CD4-positive, alpha-beta T cell (primary cell): ENCODE measurements at regions not wholly inside any gene's neighbourhood (a gene's known extent, or its start where the extent isn't known, plus 50 kb on each side); places are given as distances from the start of the nearest gene placed in this dataset.

Experiments used
- ATAC-seq: fragments of 200-7000 bp; cut with Tn5 transposase; one replicate; pipeline ENCODE4 v1.10.0; 2022; ENCODE audit warnings: mild to moderate bottlenecking; ENCODE audit not compliant: poor library complexity
- CTCF ChIA-PET: fragments of 350-600 bp; sonication (Branson Sonifier 250); formaldehyde crosslinking; loops from one replicate; lab custom pipeline; 2021; ENCODE audit warnings: antibody characterized with exemption, inconsistent platforms; lab: Charles Lee
- POLR2A ChIA-PET: fragments of 350-600 bp; sonication (Branson Sonifier 250); formaldehyde crosslinking; loops from one replicate; lab custom pipeline; 2021; ENCODE audit warnings: antibody characterized with exemption, inconsistent platforms; lab: Charles Lee
- DNase-seq, 14 experiments: peaks; one replicate each; pipeline ENCODE4 v3.0.0-alpha.2; 2013 to 2020; ENCODE audit warnings: mixed read lengths in 2 of 14
- H3K27ac ChIP-seq, 2 donors: one replicate each; pipeline versions ENCODE4 v1.5.1 to v1.7.0; 2013; ENCODE audit warnings: low read length in 2 of 2, low read depth in 1 of 2, mild to moderate bottlenecking in 1 of 2
- H3K27me3 ChIP-seq, 2 experiments: 1 replicate in 1 of 2; 2 replicates in 1 of 2; pipeline versions ENCODE4 v1.6.1 to v1.7.0; 2013; ENCODE audit warnings: low read length in 2 of 2, control low read depth in 1 of 2, mild to moderate bottlenecking in 1 of 2, moderate library complexity in 1 of 2; ENCODE audit not compliant: insufficient read depth in 2 of 2, control insufficient read depth in 1 of 2
- H3K36me3 ChIP-seq: one replicate; pipeline ENCODE4 v1.6.1; 2013; ENCODE audit warnings: low read length, control low read depth; ENCODE audit not compliant: insufficient read depth
- H3K4me1 ChIP-seq: one replicate; pipeline ENCODE4 v1.6.1; 2013; ENCODE audit warnings: low read length, control low read depth; ENCODE audit not compliant: insufficient read depth
- H3K4me3 ChIP-seq: one replicate; pipeline ENCODE4 v1.5.1; 2013; ENCODE audit warnings: mild to moderate bottlenecking, low read length, moderate library complexity
- H3K9me3 ChIP-seq, 2 experiments: 1 replicate in 1 of 2; 2 replicates in 1 of 2; pipeline versions ENCODE4 v1.6.1 to v1.7.0; 2013; ENCODE audit warnings: low read length in 2 of 2, mild to moderate bottlenecking in 2 of 2, control low read depth in 1 of 2, moderate library complexity in 1 of 2; ENCODE audit not compliant: control insufficient read depth in 1 of 2, insufficient read depth in 1 of 2
- H3K27ac Mint-ChIP-seq: one replicate; pipeline ENCODE4 v1.8.0; 2020; ENCODE audit warnings: mixed read lengths
- H3K27me3 Mint-ChIP-seq: one replicate; pipeline ENCODE4 v1.8.0; 2021; ENCODE audit warnings: mixed read lengths
- H3K36me3 Mint-ChIP-seq: one replicate; pipeline ENCODE4 v1.8.0; 2021; ENCODE audit warnings: low read depth, mixed read lengths
- H3K4me1 Mint-ChIP-seq: one replicate; pipeline ENCODE4 v1.8.0; 2021; ENCODE audit warnings: low read depth, mixed read lengths
- H3K4me3 Mint-ChIP-seq: one replicate; pipeline ENCODE4 v1.8.0; 2020; ENCODE audit warnings: mild to moderate bottlenecking, mixed read lengths
- H3K9me3 Mint-ChIP-seq: one replicate; pipeline ENCODE4 v1.8.0; 2020; ENCODE audit warnings: mixed read lengths
- intact Hi-C, 2 experiments: fragments of 100-400 bp; cut with DNase I in 1 of 2; cut with micrococcal nuclease in 1 of 2; formaldehyde crosslinking; loops; one replicate each; pipeline versions ENCODE4 v1.15.1 to v1.9.0; 2023 to 2025; cut with DNase I, micrococcal nuclease
- TF ChIP-seq, protein P1 (sequence below): fragments of 200-600 bp; IDR thresholded peaks from one replicate; pipeline ENCODE4 v1.8.0; 2022; ENCODE audit warnings: antibody characterized with exemption, mild to moderate bottlenecking

DNA sequence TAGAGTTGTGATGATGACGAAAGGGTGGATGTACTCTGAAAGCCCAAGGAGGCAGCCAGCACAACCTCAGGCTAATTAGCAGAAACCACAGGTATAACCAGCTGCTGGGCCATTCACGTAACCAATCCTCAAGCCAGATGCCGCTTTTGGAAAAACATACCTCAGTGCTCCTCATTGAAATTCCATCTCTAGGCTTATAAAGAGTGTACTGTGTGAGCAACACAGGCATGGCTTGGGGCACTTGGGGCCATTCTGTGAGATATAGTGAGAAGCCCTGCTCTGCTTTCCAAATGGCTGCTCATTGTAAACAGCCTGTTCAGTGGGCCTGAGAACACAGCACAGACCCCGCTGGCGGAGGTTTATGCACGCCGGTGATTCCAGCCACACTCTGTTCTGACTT is 182.1 kb upstream of the HHIP start:
- no peaks in the 10 kb centered on the region for H3K27me3 Mint-ChIP-seq
- H3K4me3 Mint-ChIP-seq: no peak overlapping the region
- no peaks in the 10 kb centered on the region for H3K9me3 ChIP-seq
- H3K4me1 ChIP-seq: no peaks in the 10 kb centered on the region
- TF ChIP-seq, protein P1, sequence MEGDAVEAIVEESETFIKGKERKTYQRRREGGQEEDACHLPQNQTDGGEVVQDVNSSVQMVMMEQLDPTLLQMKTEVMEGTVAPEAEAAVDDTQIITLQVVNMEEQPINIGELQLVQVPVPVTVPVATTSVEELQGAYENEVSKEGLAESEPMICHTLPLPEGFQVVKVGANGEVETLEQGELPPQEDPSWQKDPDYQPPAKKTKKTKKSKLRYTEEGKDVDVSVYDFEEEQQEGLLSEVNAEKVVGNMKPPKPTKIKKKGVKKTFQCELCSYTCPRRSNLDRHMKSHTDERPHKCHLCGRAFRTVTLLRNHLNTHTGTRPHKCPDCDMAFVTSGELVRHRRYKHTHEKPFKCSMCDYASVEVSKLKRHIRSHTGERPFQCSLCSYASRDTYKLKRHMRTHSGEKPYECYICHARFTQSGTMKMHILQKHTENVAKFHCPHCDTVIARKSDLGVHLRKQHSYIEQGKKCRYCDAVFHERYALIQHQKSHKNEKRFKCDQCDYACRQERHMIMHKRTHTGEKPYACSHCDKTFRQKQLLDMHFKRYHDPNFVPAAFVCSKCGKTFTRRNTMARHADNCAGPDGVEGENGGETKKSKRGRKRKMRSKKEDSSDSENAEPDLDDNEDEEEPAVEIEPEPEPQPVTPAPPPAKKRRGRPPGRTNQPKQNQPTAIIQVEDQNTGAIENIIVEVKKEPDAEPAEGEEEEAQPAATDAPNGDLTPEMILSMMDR: no peak
- intact Hi-C loops: no loop called here
- POLR2A ChIA-PET: no interaction called here
- H3K27me3 ChIP-seq: no peaks in the 10 kb centered on the region
- no peaks in the 10 kb centered on the region for H3K36me3 Mint-ChIP-seq
- ATAC-seq (no peak), DNase-seq (no peak)
- H3K4me1 Mint-ChIP-seq: no peaks in the 10 kb centered on the region
- H3K27ac Mint-ChIP-seq: no peak overlapping the region
- no peaks in the 10 kb centered on the region for H3K36me3 ChIP-seq
- no peak overlapping the region for H3K4me3 ChIP-seq
- CTCF ChIA-PET: no interaction called here
- H3K9me3 Mint-ChIP-seq: no peaks in the 10 kb centered on the region
- H3K27ac ChIP-seq: no peak overlapping the region

DNA sequence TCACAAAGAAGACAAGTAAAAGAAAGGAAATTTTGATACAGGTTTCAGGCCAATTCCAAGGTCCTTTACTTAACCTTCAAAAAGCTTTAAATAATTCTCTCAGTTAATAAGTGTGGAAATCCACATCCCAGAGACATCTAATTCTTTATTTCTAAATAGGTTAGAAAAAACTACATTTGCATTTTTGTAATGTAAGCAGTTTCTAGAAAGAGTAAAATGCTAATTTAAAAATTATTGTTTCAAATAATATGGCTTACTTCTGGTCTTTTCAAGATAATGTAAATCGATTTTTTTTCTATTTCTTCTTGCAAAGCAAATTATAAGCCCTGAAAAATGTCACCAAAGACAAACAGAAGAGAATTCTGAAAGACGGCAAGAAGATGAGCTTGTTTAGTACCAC is 180.4 kb upstream of the HHIP start:
- ChIA-PET POLR2A (no interaction called here), CTCF (no interaction called here)
- no peaks in the 10 kb centered on the region for H3K9me3 Mint-ChIP-seq
- H3K4me1 Mint-ChIP-seq: no peaks in the 10 kb centered on the region
- H3K4me3 ChIP-seq: no peak overlapping the region
- no peak overlapping the region for H3K4me3 Mint-ChIP-seq
- H3K36me3 Mint-ChIP-seq: no peaks in the 10 kb centered on the region
- TF ChIP-seq, protein P1: no peak
- H3K36me3 ChIP-seq: no peaks in the 10 kb centered on the region
- no peaks in the 10 kb centered on the region for H3K27me3 ChIP-seq
- ATAC-seq: no peak
- no peaks in the 10 kb centered on the region for H3K9me3 ChIP-seq
- intact Hi-C loops: no loop called here
- DNase-seq: no peak
- H3K27me3 Mint-ChIP-seq: no peaks in the 10 kb centered on the region
- H3K27ac Mint-ChIP-seq: no peak overlapping the region
- H3K27ac ChIP-seq: no peak overlapping the region
- H3K4me1 ChIP-seq: no peaks in the 10 kb centered on the region

DNA sequence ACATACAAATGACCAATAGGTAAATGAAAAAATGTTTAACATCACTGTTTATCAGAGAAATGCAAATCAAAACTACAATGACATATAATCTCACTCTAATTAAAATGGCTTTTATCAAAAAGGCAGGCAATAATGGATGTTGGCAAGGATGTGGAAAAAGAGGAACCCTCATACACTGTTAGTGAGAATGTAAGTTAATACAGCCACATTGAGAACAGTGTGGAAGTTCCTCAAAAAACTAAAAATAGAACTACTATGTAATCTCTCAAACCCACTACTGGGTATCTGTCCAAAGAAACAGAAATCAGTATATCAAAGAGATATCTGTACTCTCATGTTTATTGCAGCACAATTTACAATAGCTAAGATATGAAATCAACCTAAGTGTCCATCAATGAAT is 165.9 kb upstream of the HHIP start:
- Histone ChIP-seq H3K27ac (no peak overlapping the region), H3K4me1 (no peaks in the 10 kb centered on the region), H3K9me3 (peaks cover 0 to 6% of the 10 kb centered on the region in 2 experiments), H3K36me3 (no peaks in the 10 kb centered on the region), H3K27me3 (no peaks in the 10 kb centered on the region), H3K4me3 (no peak overlapping the region)
- TF ChIP-seq, protein P1: no peak
- H3K27me3 Mint-ChIP-seq: no peaks in the 10 kb centered on the region
- peaks cover 14% of the 10 kb centered on the region for H3K9me3 Mint-ChIP-seq
- DNase-seq: no peak
- no peaks in the 10 kb centered on the region for H3K4me1 Mint-ChIP-seq
- CTCF ChIA-PET: no interaction called here
- no peak for ATAC-seq
- H3K36me3 Mint-ChIP-seq: no peaks in the 10 kb centered on the region
- no peak overlapping the region for H3K4me3 Mint-ChIP-seq
- no peak overlapping the region for H3K27ac Mint-ChIP-seq
- POLR2A ChIA-PET: no interaction called here
- intact Hi-C loops: no loop called here
